ENCODE measurements at regions not wholly inside any gene's neighbourhood (a gene's known extent, or its start where the extent isn't known, plus 50 kb on each side); places are given as distances from the start of the nearest gene placed in this dataset.

DNA sequence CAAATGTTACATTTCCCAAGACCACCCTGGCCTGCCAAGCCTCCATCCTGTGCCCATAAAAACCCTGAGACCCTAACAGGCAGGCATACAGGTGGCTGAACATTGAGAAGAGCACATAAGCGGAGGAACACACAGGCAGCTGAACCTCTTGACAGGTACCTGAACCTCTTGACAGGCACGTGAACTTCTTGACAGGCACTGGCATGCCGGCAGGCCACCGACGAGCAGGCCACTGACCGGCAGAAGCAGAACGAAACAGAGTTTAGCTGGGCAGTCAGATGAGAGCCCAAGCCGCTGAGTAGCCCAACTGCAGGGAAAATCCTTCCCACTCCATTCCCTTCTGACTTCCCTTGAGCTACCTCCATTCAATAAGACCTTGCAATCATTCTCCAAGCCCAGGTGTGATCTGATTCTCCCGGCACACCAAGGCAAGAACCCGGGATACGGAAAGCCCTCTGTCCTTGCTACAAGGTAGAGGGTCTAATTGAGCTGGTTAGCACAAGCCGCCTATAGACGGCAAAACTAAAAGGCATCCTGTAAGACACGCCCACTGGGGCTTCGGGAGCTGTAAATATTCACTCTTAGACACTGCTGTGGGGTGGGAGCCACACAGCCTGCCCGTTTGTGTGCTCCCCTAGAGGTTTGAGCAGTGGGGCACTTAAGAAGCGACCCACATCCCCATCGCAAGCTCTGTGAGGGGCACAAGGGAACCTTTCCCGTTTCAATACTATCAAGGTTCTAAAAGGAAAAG lies 2613.9 kb upstream of the PCDH20 start:
- TF ChIP-seq, protein P1, sequence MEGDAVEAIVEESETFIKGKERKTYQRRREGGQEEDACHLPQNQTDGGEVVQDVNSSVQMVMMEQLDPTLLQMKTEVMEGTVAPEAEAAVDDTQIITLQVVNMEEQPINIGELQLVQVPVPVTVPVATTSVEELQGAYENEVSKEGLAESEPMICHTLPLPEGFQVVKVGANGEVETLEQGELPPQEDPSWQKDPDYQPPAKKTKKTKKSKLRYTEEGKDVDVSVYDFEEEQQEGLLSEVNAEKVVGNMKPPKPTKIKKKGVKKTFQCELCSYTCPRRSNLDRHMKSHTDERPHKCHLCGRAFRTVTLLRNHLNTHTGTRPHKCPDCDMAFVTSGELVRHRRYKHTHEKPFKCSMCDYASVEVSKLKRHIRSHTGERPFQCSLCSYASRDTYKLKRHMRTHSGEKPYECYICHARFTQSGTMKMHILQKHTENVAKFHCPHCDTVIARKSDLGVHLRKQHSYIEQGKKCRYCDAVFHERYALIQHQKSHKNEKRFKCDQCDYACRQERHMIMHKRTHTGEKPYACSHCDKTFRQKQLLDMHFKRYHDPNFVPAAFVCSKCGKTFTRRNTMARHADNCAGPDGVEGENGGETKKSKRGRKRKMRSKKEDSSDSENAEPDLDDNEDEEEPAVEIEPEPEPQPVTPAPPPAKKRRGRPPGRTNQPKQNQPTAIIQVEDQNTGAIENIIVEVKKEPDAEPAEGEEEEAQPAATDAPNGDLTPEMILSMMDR (conservative IDR thresholded peaks at IDR 0.05): no peak
- Histone ChIP-seq H3K18ac (ENCODE audit: insufficient read length, low read depth, low read length) (no peak overlapping the region), H3K79me2 (ENCODE audit: insufficient read depth, low read length) (no peaks in the 10 kb centered on the region), H2AFZ (ENCODE audit: low read length) (no peak overlapping the region), H2BK5ac (ENCODE audit: insufficient read length, low read length) (no peak overlapping the region), H3K4me1 (ENCODE audit: insufficient read depth, low read length) (no peaks in the 10 kb centered on the region), H2AK5ac (ENCODE audit: insufficient read length, low read length) (no peak overlapping the region), H3K9me3 (ENCODE audit: control insufficient read depth, low read depth, low read length) (no peaks in the 10 kb centered on the region), H4K8ac (replicated peaks; ENCODE audit: insufficient read length, low read depth, low read length) (no peak overlapping the region), H2BK120ac (ENCODE audit: low read depth, low read length, poor library complexity, severe bottlenecking) (no peak overlapping the region), H3K9ac (ENCODE audit: extremely low read depth, insufficient read length, low read length) (no peak overlapping the region), H4K20me1 (ENCODE audit: control insufficient read depth, insufficient read depth, insufficient read length) (no peaks in the 10 kb centered on the region), H2BK20ac (ENCODE audit: low read depth, low read length, poor library complexity, severe bottlenecking) (no peak overlapping the region), H2BK15ac (ENCODE audit: low read depth, low read length) (no peak overlapping the region), H3K79me1 (ENCODE audit: insufficient read depth, low read depth, low read length, poor library complexity, severe bottlenecking) (no peaks in the 10 kb centered on the region), H3K27ac (ENCODE audit: insufficient read length, low read depth, low read length) (no peak overlapping the region), H3K14ac (ENCODE audit: insufficient read depth, low read length) (no peak overlapping the region), H3K4me2 (ENCODE audit: insufficient read depth, insufficient read length, low read length) (no peak overlapping the region), H3K23ac (ENCODE audit: insufficient read length, low read depth, low read length) (no peak overlapping the region), H3K23me2 (ENCODE audit: insufficient read length, low read depth, low read length, poor library complexity, severe bottlenecking) (no peaks in the 10 kb centered on the region), H3K27me3 (ENCODE audit: insufficient read depth, low read length) (no peaks in the 10 kb centered on the region), H3K56ac (ENCODE audit: insufficient read length, low read depth, low read length) (no peak overlapping the region), H2BK12ac (ENCODE audit: insufficient read length, low read depth, low read length) (no peak overlapping the region), H4K91ac (ENCODE audit: insufficient read length, low read depth, low read length) (no peak overlapping the region), H4K5ac (ENCODE audit: insufficient read length, low read depth, low read length) (no peak overlapping the region), H3K4ac (ENCODE audit: low read depth, low read length) (no peak overlapping the region), H3T11ph (ENCODE audit: low read length) (no peak overlapping the region)
- Mint-ChIP-seq H3K27me3 (ENCODE audit: low read depth) (no peaks in the 10 kb centered on the region; the same call in 1 of the 2 replicates), H3K27ac (no peak overlapping the region; a peak in 2 of 7 replicates), H3K9me3 (no peaks in the 10 kb centered on the region), H3K36me3 (ENCODE audit: insufficient read depth in 1 of 3, low read depth in 3 of 3) (no peaks in the 10 kb centered on the region), H3K4me3 (no peak overlapping the region), H3K4me1 (peaks cover 0 to 3% of the 10 kb centered on the region in 2 experiments; a peak in 1 of 4 replicates)
- no peak for DNase-seq
- no CpG with 5 or more reads among the region's 19 CpGs for WGBS (ENCODE audit: extremely low coverage, insufficient read length, low lambda C conversion rate)
